WERI-Rb-1 (cell line): ENCODE measurements at regions not wholly inside any gene's neighbourhood (a gene's known extent, or its start where the extent isn't known, plus 50 kb on each side); places are given as distances from the start of the nearest gene placed in this dataset.
"Not testable (repeated sequence)": the region's sequence is repeated elsewhere in the genome, so short reads cannot be mapped to it uniquely, and the experiment has no call there.

Experiments used
- DNase-seq: peaks from one replicate; pipeline ENCODE4 v3.0.0-alpha.2; 2020
- H3K27ac ChIP-seq: fragments of 250-450 bp; sonication (Bioruptor Pico); 2 replicates; pipeline ENCODE4 v1.5.1; 2020; ENCODE audit warnings: mild to moderate bottlenecking, moderate library complexity
- H3K27me3 ChIP-seq: fragments of 250-450 bp; sonication (Bioruptor Pico); 2 replicates; pipeline ENCODE4 v1.5.1; 2021; ENCODE audit warnings: mild to moderate bottlenecking, low read depth, moderate library complexity; ENCODE audit not compliant: insufficient read depth, severe bottlenecking
- H3K36me3 ChIP-seq: fragments of 250-450 bp; sonication (Bioruptor Pico); 2 replicates; pipeline ENCODE4 v1.5.1; 2020; ENCODE audit warnings: mild to moderate bottlenecking, moderate library complexity
- H3K4me3 ChIP-seq: 2 replicates; pipeline ENCODE4 v1.5.1; 2011; ENCODE audit warnings: low read depth, mild to moderate bottlenecking, control low read depth, low read length
- H3K9me3 ChIP-seq: fragments of 250-450 bp; sonication (Bioruptor Pico); 2 replicates; pipeline ENCODE4 v1.5.1; 2021; ENCODE audit warnings: mild to moderate bottlenecking, moderate library complexity; ENCODE audit not compliant: severe bottlenecking
- CTCF ChIP-seq: IDR thresholded peaks from 2 replicates; pipeline ENCODE4 v1.5.1; 2011; ENCODE audit warnings: low read depth, mild to moderate bottlenecking, control low read depth, inconsistent platforms, low read length

- Histone ChIP-seq H3K27ac (no peak overlapping the region), H3K9me3 (no peaks in the 10 kb centered on the region), H3K36me3 (no peaks in the 10 kb centered on the region), H3K27me3 (no peaks in the 10 kb centered on the region), H3K4me3 (no peak overlapping the region)
- no peak for DNase-seq
- TF ChIP-seq CTCF: no peak
These were observed 1133.8 kb upstream of the SEL1L start for GRCh38 chr14:82667501-82667900.

- Histone ChIP-seq H3K27ac (no peak overlapping the region), H3K27me3 (no peaks in the 10 kb centered on the region), H3K4me3 (no peak overlapping the region), H3K36me3 (no peaks in the 10 kb centered on the region), H3K9me3 (no peaks in the 10 kb centered on the region)
- no peak for TF ChIP-seq CTCF
- no peak for DNase-seq
These were observed 1142.8 kb upstream of the SEL1L start for GRCh38 chr14:82676403-82676802.

- no peaks in the 10 kb centered on the region for H3K36me3 ChIP-seq
- no peak for TF ChIP-seq CTCF
- H3K4me3 ChIP-seq: no peak overlapping the region
- H3K27me3 ChIP-seq: no peaks in the 10 kb centered on the region
- no peak for DNase-seq
- no peak overlapping the region for H3K27ac ChIP-seq
- H3K9me3 ChIP-seq: no peaks in the 10 kb centered on the region
These were observed 1156.3 kb upstream of the SEL1L start for GRCh38 chr14:82689948-82690347.

- H3K36me3 ChIP-seq, H3K9me3 ChIP-seq: not testable (repeated sequence)
These were observed 1157.5 kb upstream of the SEL1L start for GRCh38 chr14:82691191-82691590.

GRCh38 chr14:82694820-82695219 is 1161.2 kb upstream of the SEL1L start:
- DNase-seq: no peak
- Histone ChIP-seq H3K9me3 (no peaks in the 10 kb centered on the region), H3K27ac (no peak overlapping the region), H3K27me3 (no peaks in the 10 kb centered on the region), H3K36me3 (no peaks in the 10 kb centered on the region), H3K4me3 (no peak overlapping the region)
- TF ChIP-seq CTCF: no peak

More at GRCh38 chr14:82691191-82691590, 1157.5 kb upstream of the SEL1L start:
- not testable (repeated sequence) for H3K27me3 ChIP-seq, H3K27ac ChIP-seq, DNase-seq, H3K4me3 ChIP-seq

GRCh38 chr14:82704218-82704617 is 1170.6 kb upstream of the SEL1L start:
- Histone ChIP-seq H3K9me3 (no peaks in the 10 kb centered on the region), H3K27ac (no peak overlapping the region), H3K27me3 (no peaks in the 10 kb centered on the region), H3K36me3 (no peaks in the 10 kb centered on the region), H3K4me3 (no peak overlapping the region)
- TF ChIP-seq CTCF: no peak
- no peak for DNase-seq
